ENCODE measurements at regions not wholly inside any gene's neighbourhood (a gene's known extent, or its start where the extent isn't known, plus 50 kb on each side); places are given as distances from the start of the nearest gene placed in this dataset.

- no peak for TF ChIP-seq ZNF157 (tag by site-specific recombination; IDR thresholded peaks at IDR 0.05)
- Histone ChIP-seq H3K4me1 (ENCODE audit: control insufficient read depth, insufficient read depth, low read length) (no peaks in the 10 kb centered on the region), H3K36me3 (ENCODE audit: control insufficient read depth in 2 of 2, insufficient read depth in 1 of 2, low read length in 2 of 2) (no peaks in the 10 kb centered on the region), H3K9me3 (ENCODE audit: control insufficient read depth, insufficient read depth, low read depth, low read length) (no peaks in the 10 kb centered on the region), H3K4me3 (ENCODE audit: low read depth, low read length) (no peak overlapping the region), H3K27ac (ENCODE audit: extremely low read depth, low read depth, low read length) (no peak overlapping the region)
- ChIA-PET POLR2A (no interaction called here), CTCF (interaction anchor here (0.6 to 0.7 kb wide), 2 partner anchors 376 to 1086 kb away, joined by 3 read pairs; no protein-coding TSS in a partner anchor)
Measured at GRCh38 chr1:219444474-219444873, 168.4 kb downstream of the ZC3H11B start.

DNA sequence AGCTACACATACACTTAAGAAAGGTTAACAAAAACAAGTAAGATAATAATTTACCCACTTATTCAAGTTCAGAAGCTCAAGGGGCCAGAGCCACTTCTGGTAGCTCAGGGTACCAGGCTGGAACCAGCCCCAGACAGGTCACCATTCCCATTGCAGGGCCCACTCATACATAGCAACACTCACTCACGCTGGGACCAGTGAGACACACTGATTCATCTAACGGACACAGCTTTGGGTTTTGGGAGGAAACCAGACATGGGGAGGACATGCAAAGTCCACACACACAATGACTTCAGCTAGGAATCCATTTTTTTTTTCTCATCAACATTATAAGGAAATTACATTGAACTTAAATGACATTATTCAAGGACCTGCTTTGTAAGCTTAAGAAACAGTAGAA, 169.1 kb downstream of the ZC3H11B start:
- Histone ChIP-seq H3K9me3 (ENCODE audit: control insufficient read depth, insufficient read depth, low read depth, low read length) (no peaks in the 10 kb centered on the region), H3K27ac (ENCODE audit: extremely low read depth, low read depth, low read length) (no peak overlapping the region), H3K4me1 (ENCODE audit: control insufficient read depth, insufficient read depth, low read length) (no peaks in the 10 kb centered on the region), H3K4me3 (ENCODE audit: low read depth, low read length) (no peak overlapping the region), H3K36me3 (ENCODE audit: control insufficient read depth in 2 of 2, insufficient read depth in 1 of 2, low read length in 2 of 2) (no peaks in the 10 kb centered on the region)
- POLR2A ChIA-PET, result no interaction called here
- CTCF ChIA-PET, result interaction anchor here (0.6 to 0.7 kb wide), 3 partner anchors 369 to 1029 kb away, joined by 3 to 4 read pairs (median 3); no protein-coding TSS in a partner anchor
- TF ChIP-seq ZNF37A (tag by site-specific recombination; IDR thresholded peaks at IDR 0.05), result no peak
- TF ChIP-seq ZNF530 (tag by site-specific recombination; IDR thresholded peaks at IDR 0.05; ENCODE audit: low read depth), result no peak
- TF ChIP-seq ATF2 (tag by site-specific recombination; IDR thresholded peaks at IDR 0.05; ENCODE audit: low read depth), result no peak
- TF ChIP-seq SETDB1 (IDR thresholded peaks at IDR 0.05; ENCODE audit: insufficient read length, low read length), result no peak
- TF ChIP-seq ZNF423 (tag by site-specific recombination; IDR thresholded peaks at IDR 0.05), result no peak

DNA sequence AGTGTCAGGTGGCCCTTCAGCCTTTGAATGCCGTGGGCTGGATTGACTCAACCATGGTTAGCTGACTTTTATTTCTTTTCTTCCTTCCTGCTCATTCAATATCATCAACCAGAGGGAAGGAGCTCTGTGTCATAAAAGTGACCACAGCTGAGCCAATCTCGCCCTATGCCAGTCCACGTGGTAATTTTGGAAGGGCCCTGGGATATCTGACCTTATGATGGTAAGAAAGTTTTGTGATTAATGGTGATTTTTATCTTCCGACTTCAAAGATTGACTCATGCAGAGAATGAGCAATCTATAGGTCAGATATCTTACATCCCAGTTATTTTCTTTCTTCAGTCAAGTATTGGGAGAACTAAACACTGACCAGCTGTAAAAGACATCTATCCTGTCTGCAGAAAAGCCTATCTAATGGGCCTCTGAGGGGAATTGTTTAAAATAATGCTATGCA, 170.3 kb downstream of the ZC3H11B start:
- H3K36me3 ChIP-seq (ENCODE audit: control insufficient read depth in 2 of 2, insufficient read depth in 1 of 2, low read length in 2 of 2), result no peaks in the 10 kb centered on the region
- H3K4me1 ChIP-seq (ENCODE audit: control insufficient read depth, insufficient read depth, low read length), result no peaks in the 10 kb centered on the region
- no peak overlapping the region for H3K27ac ChIP-seq (ENCODE audit: extremely low read depth, low read depth, low read length)
- CTCF ChIA-PET, result interaction anchor here (0.6 kb wide), 1 partner anchor 1415 kb away, joined by 3 read pairs; no protein-coding TSS in a partner anchor
- TF ChIP-seq, protein P1, sequence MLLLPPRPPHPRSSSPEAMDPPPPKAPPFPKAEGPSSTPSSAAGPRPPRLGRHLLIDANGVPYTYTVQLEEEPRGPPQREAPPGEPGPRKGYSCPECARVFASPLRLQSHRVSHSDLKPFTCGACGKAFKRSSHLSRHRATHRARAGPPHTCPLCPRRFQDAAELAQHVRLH (tag by site-specific recombination; IDR thresholded peaks at IDR 0.05), result no peak
- no peak for TF ChIP-seq ZNF555 (tag by site-specific recombination; conservative IDR thresholded peaks at IDR 0.05)
- TF ChIP-seq ZSCAN30 (tag by site-specific recombination; IDR thresholded peaks at IDR 0.05), result no peak
- no peak for TF ChIP-seq FEZF1 (tag by site-specific recombination; IDR thresholded peaks at IDR 0.05)
- TF ChIP-seq, protein P2, sequence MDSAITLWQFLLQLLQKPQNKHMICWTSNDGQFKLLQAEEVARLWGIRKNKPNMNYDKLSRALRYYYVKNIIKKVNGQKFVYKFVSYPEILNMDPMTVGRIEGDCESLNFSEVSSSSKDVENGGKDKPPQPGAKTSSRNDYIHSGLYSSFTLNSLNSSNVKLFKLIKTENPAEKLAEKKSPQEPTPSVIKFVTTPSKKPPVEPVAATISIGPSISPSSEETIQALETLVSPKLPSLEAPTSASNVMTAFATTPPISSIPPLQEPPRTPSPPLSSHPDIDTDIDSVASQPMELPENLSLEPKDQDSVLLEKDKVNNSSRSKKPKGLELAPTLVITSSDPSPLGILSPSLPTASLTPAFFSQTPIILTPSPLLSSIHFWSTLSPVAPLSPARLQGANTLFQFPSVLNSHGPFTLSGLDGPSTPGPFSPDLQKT (IDR thresholded peaks at IDR 0.05; ENCODE audit: borderline replicate concordance, low read depth, low read length), result no peak
- no peak for TF ChIP-seq ZBTB48 (tag by site-specific recombination; IDR thresholded peaks at IDR 0.05)
- no peak for TF ChIP-seq ZNF645 (tag by site-specific recombination; IDR thresholded peaks at IDR 0.05)
- no peak for TF ChIP-seq ZNF248 (tag by site-specific recombination; IDR thresholded peaks at IDR 0.05)
- no peak for TF ChIP-seq ZBTB17 (tag by site-specific recombination; IDR thresholded peaks at IDR 0.05)
- TF ChIP-seq ZNF174 (tag by site-specific recombination; IDR thresholded peaks at IDR 0.05), result no peak
- TF ChIP-seq ZNF37A (tag by site-specific recombination; IDR thresholded peaks at IDR 0.05), result no peak
- TF ChIP-seq ZNF175 (tag by site-specific recombination; IDR thresholded peaks at IDR 0.05), result no peak
- TF ChIP-seq ZNF202 (tag by site-specific recombination; IDR thresholded peaks at IDR 0.05; ENCODE audit: borderline replicate concordance), result no peak
- TF ChIP-seq TSHZ1 (tag by site-specific recombination; IDR thresholded peaks at IDR 0.05; ENCODE audit: borderline replicate concordance), result no peak
- POLR2A ChIA-PET, result no interaction called here
- H3K4me3 ChIP-seq (ENCODE audit: low read depth, low read length), result no peak overlapping the region
- H3K9me3 ChIP-seq (ENCODE audit: control insufficient read depth, insufficient read depth, low read depth, low read length), result no peaks in the 10 kb centered on the region
